Parathyroid adenoma (tissue), 2 donors: ENCODE measurements at regions not wholly inside any gene's neighbourhood (a gene's known extent, or its start where the extent isn't known, plus 50 kb on each side); places are given as distances from the start of the nearest gene placed in this dataset.

Experiments used
- H2AFZ ChIP-seq: fragments of 300-600 bp; sonication (generic); one replicate; pipeline ENCODE4 v1.7.0; 2017; ENCODE audit warnings: antibody characterized with exemption, mild to moderate bottlenecking
- H3K27ac ChIP-seq: fragments of 300-600 bp; sonication (generic); one replicate; pipeline ENCODE4 v1.7.0; 2017
- H3K27me3 ChIP-seq: fragments of 300-600 bp; sonication (generic); one replicate; pipeline ENCODE4 v1.7.0; 2017; ENCODE audit warnings: low read length; ENCODE audit not compliant: control insufficient read depth, insufficient read depth
- H3K36me3 ChIP-seq: fragments of 300-600 bp; sonication (generic); one replicate; pipeline ENCODE4 v1.7.0; 2017; ENCODE audit warnings: low read length; ENCODE audit not compliant: control insufficient read depth, insufficient read depth
- H3K4me1 ChIP-seq: fragments of 300-600 bp; sonication (generic); one replicate; pipeline ENCODE4 v1.7.0; 2017; ENCODE audit warnings: control low read depth
- H3K4me2 ChIP-seq: fragments of 300-600 bp; sonication (generic); one replicate; pipeline ENCODE4 v1.7.0; 2017; ENCODE audit warnings: low read length
- H3K4me3 ChIP-seq: fragments of 300-600 bp; sonication (generic); one replicate; pipeline ENCODE4 v1.7.0; 2017; ENCODE audit warnings: low read depth, low read length
- H3K79me2 ChIP-seq: fragments of 300-600 bp; sonication (generic); one replicate; pipeline ENCODE4 v1.7.0; 2017; ENCODE audit warnings: control low read depth
- H3K9ac ChIP-seq: fragments of 300-600 bp; sonication (generic); one replicate; pipeline ENCODE4 v1.7.0; 2017; ENCODE audit warnings: mild to moderate bottlenecking
- H3K9me3 ChIP-seq: fragments of 300-600 bp; sonication (generic); one replicate; pipeline ENCODE4 v1.7.0; 2017; ENCODE audit warnings: low read length; ENCODE audit not compliant: control insufficient read depth
- TF ChIP-seq, protein P1 (sequence below): fragments of 300-600 bp; sonication (generic); IDR thresholded peaks from one replicate; pipeline ENCODE4 v1.7.0; 2017; ENCODE audit warnings: antibody characterized with exemption, mild to moderate bottlenecking
- donor health status: primary hyperparathyroidism.

- Histone ChIP-seq H3K79me2 (no peaks in the 10 kb centered on the region), H3K4me1 (no peaks in the 10 kb centered on the region), H3K4me2 (no peak overlapping the region), H3K9me3 (no peaks in the 10 kb centered on the region), H2AFZ (no peak overlapping the region), H3K27me3 (no peaks in the 10 kb centered on the region), H3K27ac (no peak overlapping the region), H3K9ac (no peak overlapping the region), H3K36me3 (no peaks in the 10 kb centered on the region), H3K4me3 (no peak overlapping the region)
- TF ChIP-seq, protein P1, sequence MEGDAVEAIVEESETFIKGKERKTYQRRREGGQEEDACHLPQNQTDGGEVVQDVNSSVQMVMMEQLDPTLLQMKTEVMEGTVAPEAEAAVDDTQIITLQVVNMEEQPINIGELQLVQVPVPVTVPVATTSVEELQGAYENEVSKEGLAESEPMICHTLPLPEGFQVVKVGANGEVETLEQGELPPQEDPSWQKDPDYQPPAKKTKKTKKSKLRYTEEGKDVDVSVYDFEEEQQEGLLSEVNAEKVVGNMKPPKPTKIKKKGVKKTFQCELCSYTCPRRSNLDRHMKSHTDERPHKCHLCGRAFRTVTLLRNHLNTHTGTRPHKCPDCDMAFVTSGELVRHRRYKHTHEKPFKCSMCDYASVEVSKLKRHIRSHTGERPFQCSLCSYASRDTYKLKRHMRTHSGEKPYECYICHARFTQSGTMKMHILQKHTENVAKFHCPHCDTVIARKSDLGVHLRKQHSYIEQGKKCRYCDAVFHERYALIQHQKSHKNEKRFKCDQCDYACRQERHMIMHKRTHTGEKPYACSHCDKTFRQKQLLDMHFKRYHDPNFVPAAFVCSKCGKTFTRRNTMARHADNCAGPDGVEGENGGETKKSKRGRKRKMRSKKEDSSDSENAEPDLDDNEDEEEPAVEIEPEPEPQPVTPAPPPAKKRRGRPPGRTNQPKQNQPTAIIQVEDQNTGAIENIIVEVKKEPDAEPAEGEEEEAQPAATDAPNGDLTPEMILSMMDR: no peak
These were observed 286.5 kb downstream of the PTEN start for GRCh38 chr10:88149906-88150305.

DNA sequence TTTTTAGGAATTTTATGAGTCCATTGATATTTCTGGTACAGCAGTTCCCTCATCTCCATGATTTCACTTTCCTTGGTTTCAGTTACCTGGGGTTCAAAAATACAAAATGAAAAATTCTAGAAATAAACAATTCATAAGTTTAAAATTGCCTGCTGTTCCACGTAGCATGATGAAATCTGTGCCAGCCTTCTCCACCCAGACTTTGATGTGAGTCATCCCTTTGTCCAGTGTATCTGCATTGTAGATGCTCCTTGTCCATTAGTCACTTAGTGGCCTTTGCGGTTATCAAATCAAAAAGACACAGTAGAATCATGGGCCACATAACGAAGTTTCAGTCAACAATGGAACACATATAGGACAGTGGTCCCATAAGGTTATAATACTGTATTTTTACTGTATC is 286.9 kb downstream of the PTEN start:
- H3K4me1 ChIP-seq: no peaks in the 10 kb centered on the region
- no peaks in the 10 kb centered on the region for H3K27me3 ChIP-seq
- H3K36me3 ChIP-seq: no peaks in the 10 kb centered on the region
- H3K4me2 ChIP-seq: no peak overlapping the region
- H3K9me3 ChIP-seq: no peaks in the 10 kb centered on the region
- no peak overlapping the region for H3K4me3 ChIP-seq
- H3K27ac ChIP-seq: no peak overlapping the region
- no peak overlapping the region for H3K9ac ChIP-seq
- TF ChIP-seq, protein P1: no peak
- no peaks in the 10 kb centered on the region for H3K79me2 ChIP-seq
- no peak overlapping the region for H2AFZ ChIP-seq

GRCh38 chr10:88152728-88153133 is 289.3 kb downstream of the PTEN start:
- Histone ChIP-seq H2AFZ (no peak overlapping the region), H3K79me2 (no peaks in the 10 kb centered on the region), H3K9ac (no peak overlapping the region), H3K9me3 (no peaks in the 10 kb centered on the region), H3K4me3 (no peak overlapping the region), H3K4me1 (no peaks in the 10 kb centered on the region), H3K27ac (no peak overlapping the region), H3K4me2 (no peak overlapping the region), H3K36me3 (no peaks in the 10 kb centered on the region), H3K27me3 (no peaks in the 10 kb centered on the region)
- TF ChIP-seq, protein P1: no peak

DNA sequence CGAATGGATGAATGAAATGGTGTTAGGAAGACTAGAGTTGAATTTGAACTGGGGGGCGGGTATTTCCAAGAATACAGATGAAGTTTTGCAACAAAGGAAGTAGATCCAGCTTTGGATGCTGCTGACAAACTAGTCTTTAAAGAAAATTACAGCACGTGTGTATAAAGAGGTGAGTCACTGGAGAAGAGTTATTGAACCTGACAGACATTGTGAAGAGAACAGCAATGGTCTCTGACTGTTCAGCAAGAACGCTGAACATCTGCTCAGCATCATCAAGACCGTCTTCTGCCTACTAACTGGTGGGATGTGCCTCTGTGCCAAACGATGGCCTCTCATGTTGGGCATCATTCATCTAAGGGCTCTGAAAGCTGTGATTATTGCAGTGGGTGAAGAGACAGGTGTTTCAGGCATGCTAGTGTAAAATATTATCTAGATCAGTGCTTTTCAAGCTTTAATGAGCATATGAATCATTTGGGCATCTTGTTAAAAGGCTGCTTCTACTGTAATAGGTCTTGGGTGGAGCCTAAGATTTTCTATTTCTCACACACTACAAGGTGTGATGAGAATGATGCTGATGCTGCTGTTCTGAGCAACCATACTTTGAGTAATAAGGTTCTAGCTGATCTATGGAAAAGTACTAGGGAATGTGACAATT is 291.3 kb downstream of the PTEN start:
- H3K9ac ChIP-seq: no peak overlapping the region
- H3K4me1 ChIP-seq: no peaks in the 10 kb centered on the region
- no peaks in the 10 kb centered on the region for H3K36me3 ChIP-seq
- H3K27ac ChIP-seq: no peak overlapping the region
- no peaks in the 10 kb centered on the region for H3K9me3 ChIP-seq
- H3K4me3 ChIP-seq: no peak overlapping the region
- no peaks in the 10 kb centered on the region for H3K79me2 ChIP-seq
- no peak overlapping the region for H2AFZ ChIP-seq
- TF ChIP-seq, protein P1: no peak
- no peak overlapping the region for H3K4me2 ChIP-seq
- no peaks in the 10 kb centered on the region for H3K27me3 ChIP-seq

- no peaks in the 10 kb centered on the region for H3K9me3 ChIP-seq
- no peak overlapping the region for H3K4me2 ChIP-seq
- no peak overlapping the region for H3K27ac ChIP-seq
These were observed 292.9 kb downstream of the PTEN start for GRCh38 chr10:88156341-88156740.

More at GRCh38 chr10:88156341-88156740, 292.9 kb downstream of the PTEN start:
- H2AFZ ChIP-seq: no peak overlapping the region
- TF ChIP-seq, protein P1: no peak
- no peaks in the 10 kb centered on the region for H3K4me1 ChIP-seq
- H3K36me3 ChIP-seq: no peaks in the 10 kb centered on the region
- no peak overlapping the region for H3K9ac ChIP-seq
- H3K27me3 ChIP-seq: no peaks in the 10 kb centered on the region
- no peak overlapping the region for H3K4me3 ChIP-seq
- H3K79me2 ChIP-seq: no peaks in the 10 kb centered on the region
